ENCODE measurements at regions not wholly inside any gene's neighbourhood (a gene's known extent, or its start where the extent isn't known, plus 50 kb on each side); places are given as distances from the start of the nearest gene placed in this dataset.

GRCh38 chr4:3859571-3859970, 93.4 kb downstream of the ADRA2C start:
- no peaks in the 10 kb centered on the region for H3K36me3 ChIP-seq (ENCODE audit: insufficient read depth, low read length)
- no peaks in the 10 kb centered on the region for H3K9me3 ChIP-seq (ENCODE audit: low read length)
- H3K4me3 ChIP-seq (ENCODE audit: low read length) = no peak overlapping the region
- TF ChIP-seq RAD21 (conservative IDR thresholded peaks at IDR 0.05) (no peak), MXI1 (conservative IDR thresholded peaks at IDR 0.05; ENCODE audit: poor library complexity, severe bottlenecking) (no peak), SMC3 (conservative IDR thresholded peaks at IDR 0.05; ENCODE audit: poor library complexity) (no peak), EZH2 (IDR thresholded peaks at IDR 0.05; ENCODE audit: borderline replicate concordance, insufficient read depth, low read length, poor library complexity, severe bottlenecking) (no peak), CTCF (IDR thresholded peaks at IDR 0.05; ENCODE audit: poor library complexity, severe bottlenecking) (no peak), EP300 (conservative IDR thresholded peaks at IDR 0.05; ENCODE audit: poor library complexity, severe bottlenecking) (no peak), POLR2AphosphoS5 (IDR thresholded peaks at IDR 0.05) (no peak), TAF1 (IDR thresholded peaks at IDR 0.05; ENCODE audit: low read depth) (no peak)
- TF ChIP-seq, protein P1, sequence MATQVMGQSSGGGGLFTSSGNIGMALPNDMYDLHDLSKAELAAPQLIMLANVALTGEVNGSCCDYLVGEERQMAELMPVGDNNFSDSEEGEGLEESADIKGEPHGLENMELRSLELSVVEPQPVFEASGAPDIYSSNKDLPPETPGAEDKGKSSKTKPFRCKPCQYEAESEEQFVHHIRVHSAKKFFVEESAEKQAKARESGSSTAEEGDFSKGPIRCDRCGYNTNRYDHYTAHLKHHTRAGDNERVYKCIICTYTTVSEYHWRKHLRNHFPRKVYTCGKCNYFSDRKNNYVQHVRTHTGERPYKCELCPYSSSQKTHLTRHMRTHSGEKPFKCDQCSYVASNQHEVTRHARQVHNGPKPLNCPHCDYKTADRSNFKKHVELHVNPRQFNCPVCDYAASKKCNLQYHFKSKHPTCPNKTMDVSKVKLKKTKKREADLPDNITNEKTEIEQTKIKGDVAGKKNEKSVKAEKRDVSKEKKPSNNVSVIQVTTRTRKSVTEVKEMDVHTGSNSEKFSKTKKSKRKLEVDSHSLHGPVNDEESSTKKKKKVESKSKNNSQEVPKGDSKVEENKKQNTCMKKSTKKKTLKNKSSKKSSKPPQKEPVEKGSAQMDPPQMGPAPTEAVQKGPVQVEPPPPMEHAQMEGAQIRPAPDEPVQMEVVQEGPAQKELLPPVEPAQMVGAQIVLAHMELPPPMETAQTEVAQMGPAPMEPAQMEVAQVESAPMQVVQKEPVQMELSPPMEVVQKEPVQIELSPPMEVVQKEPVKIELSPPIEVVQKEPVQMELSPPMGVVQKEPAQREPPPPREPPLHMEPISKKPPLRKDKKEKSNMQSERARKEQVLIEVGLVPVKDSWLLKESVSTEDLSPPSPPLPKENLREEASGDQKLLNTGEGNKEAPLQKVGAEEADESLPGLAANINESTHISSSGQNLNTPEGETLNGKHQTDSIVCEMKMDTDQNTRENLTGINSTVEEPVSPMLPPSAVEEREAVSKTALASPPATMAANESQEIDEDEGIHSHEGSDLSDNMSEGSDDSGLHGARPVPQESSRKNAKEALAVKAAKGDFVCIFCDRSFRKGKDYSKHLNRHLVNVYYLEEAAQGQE (IDR thresholded peaks at IDR 0.05; ENCODE audit: borderline replicate concordance) = no peak
- H3F3A ChIP-seq (ENCODE audit: insufficient read depth, low read length, poor library complexity, severe bottlenecking) = no peaks in the 10 kb centered on the region
- no peak overlapping the region for H3K9ac ChIP-seq (ENCODE audit: low read length)
- H3K4me2 ChIP-seq (ENCODE audit: low read length) = no peak overlapping the region
- H3K79me2 ChIP-seq (replicated peaks; ENCODE audit: insufficient read depth, low read length) = no peaks in the 10 kb centered on the region
- no peaks in the 10 kb centered on the region for H3K27me3 ChIP-seq (ENCODE audit: insufficient read depth, low read depth, low read length)
- no peak overlapping the region for H2AFZ ChIP-seq (ENCODE audit: low read depth, low read length)
- H4K20me1 ChIP-seq (ENCODE audit: insufficient read depth) = no peaks in the 10 kb centered on the region
- H3K9me2 ChIP-seq (ENCODE audit: insufficient read depth, low read length) = no peaks in the 10 kb centered on the region
- H3K27ac ChIP-seq (ENCODE audit: low read length) = no peak overlapping the region

DNA sequence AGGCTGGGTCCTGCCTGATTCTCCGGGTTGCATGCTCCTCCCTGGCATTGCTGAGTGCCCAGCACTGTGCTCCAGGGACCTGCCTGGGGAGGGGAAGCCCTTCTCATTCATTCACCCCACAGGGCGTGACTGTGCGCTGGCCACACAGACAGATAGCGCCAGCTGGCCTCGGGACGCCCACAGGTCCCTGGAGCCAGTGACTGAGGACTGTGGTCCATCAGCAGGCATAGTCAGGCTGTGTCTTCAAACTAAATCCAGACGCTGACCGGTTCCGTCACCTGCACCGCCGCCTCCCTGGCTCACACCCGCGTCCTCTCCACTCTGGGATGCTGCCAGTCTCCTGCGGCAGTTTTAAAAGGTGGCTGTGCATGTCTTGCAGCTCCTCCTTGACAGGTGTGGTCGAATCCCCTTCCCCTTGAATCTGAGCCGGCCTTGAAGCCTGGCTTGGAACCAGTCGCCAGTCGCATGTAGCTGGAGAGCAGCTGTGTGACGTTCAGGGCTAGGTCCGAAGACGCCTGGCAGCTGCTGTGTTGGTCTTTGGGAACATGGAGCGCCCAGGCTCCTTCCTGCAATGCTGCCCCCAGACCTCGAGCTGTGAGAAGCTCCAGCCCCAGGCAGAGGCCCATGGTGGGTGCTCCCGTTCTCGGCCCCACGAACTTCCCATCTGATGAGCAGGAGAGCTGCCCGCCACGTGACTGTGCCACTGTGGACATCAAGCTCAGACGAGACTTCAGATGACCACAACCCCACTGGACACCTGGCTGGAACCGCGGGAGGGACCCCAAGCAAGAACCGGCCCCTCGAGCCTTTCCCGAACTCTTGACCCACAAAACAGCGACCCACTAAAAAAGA, 94.1 kb downstream of the ADRA2C start:
- H3F3A ChIP-seq (ENCODE audit: insufficient read depth, low read length, poor library complexity, severe bottlenecking) = no peaks in the 10 kb centered on the region
- no peaks in the 10 kb centered on the region for H4K20me1 ChIP-seq (ENCODE audit: insufficient read depth)
- H3K9me3 ChIP-seq (ENCODE audit: low read length) = no peaks in the 10 kb centered on the region
- H3K9me2 ChIP-seq (ENCODE audit: insufficient read depth, low read length) = no peaks in the 10 kb centered on the region
- H2AFZ ChIP-seq (ENCODE audit: low read depth, low read length) = no peak overlapping the region
- no peaks in the 10 kb centered on the region for H3K27me3 ChIP-seq (ENCODE audit: insufficient read depth, low read depth, low read length)
- H3K79me2 ChIP-seq (replicated peaks; ENCODE audit: insufficient read depth, low read length) = no peaks in the 10 kb centered on the region
- no peaks in the 10 kb centered on the region for H3K36me3 ChIP-seq (ENCODE audit: insufficient read depth, low read length)
- H3K4me2 ChIP-seq (ENCODE audit: low read length) = no peak overlapping the region
- no peak overlapping the region for H3K27ac ChIP-seq (ENCODE audit: low read length)
- no peak overlapping the region for H3K4me3 ChIP-seq (ENCODE audit: low read length)
- TF ChIP-seq, protein P1 (IDR thresholded peaks at IDR 0.05; ENCODE audit: borderline replicate concordance) = no peak
- TF ChIP-seq EZH2 (IDR thresholded peaks at IDR 0.05; ENCODE audit: borderline replicate concordance, insufficient read depth, low read length, poor library complexity, severe bottlenecking) (no peak), CTCF (IDR thresholded peaks at IDR 0.05; ENCODE audit: poor library complexity, severe bottlenecking) (no peak), MXI1 (conservative IDR thresholded peaks at IDR 0.05; ENCODE audit: poor library complexity, severe bottlenecking) (no peak), EP300 (conservative IDR thresholded peaks at IDR 0.05; ENCODE audit: poor library complexity, severe bottlenecking) (no peak), POLR2AphosphoS5 (IDR thresholded peaks at IDR 0.05) (no peak), TAF1 (IDR thresholded peaks at IDR 0.05; ENCODE audit: low read depth) (no peak), RAD21 (conservative IDR thresholded peaks at IDR 0.05) (no peak), SMC3 (conservative IDR thresholded peaks at IDR 0.05; ENCODE audit: poor library complexity) (no peak)
- H3K9ac ChIP-seq (ENCODE audit: low read length) = no peak overlapping the region
